ENCODE measurements at regions not wholly inside any gene's neighbourhood (a gene's known extent, or its start where the extent isn't known, plus 50 kb on each side); places are given as distances from the start of the nearest gene placed in this dataset.

- H3K4me3 ChIP-seq (ENCODE audit: low read depth, low read length): no peak overlapping the region
- TF ChIP-seq CTCF (conservative IDR thresholded peaks at IDR 0.05; ENCODE audit: low read depth, low read length): no peak
- DNase-seq (ENCODE audit: low read depth): no peak
Measured at GRCh38 chr4:38497121-38497520, 166.9 kb upstream of the KLF3 start.

GRCh38 chr4:38499101-38499500 lies 164.9 kb upstream of the KLF3 start:
- no peak for DNase-seq (ENCODE audit: low read depth)
- H3K4me3 ChIP-seq (ENCODE audit: low read depth, low read length): no peak overlapping the region
- TF ChIP-seq CTCF (conservative IDR thresholded peaks at IDR 0.05; ENCODE audit: low read depth, low read length): no peak

- no peak for DNase-seq (ENCODE audit: low read depth)
- TF ChIP-seq CTCF (conservative IDR thresholded peaks at IDR 0.05; ENCODE audit: low read depth, low read length): no peak
- no peak overlapping the region for H3K4me3 ChIP-seq (ENCODE audit: low read depth, low read length)
Measured at GRCh38 chr4:38500433-38500832, 163.6 kb upstream of the KLF3 start.

GRCh38 chr4:38501698-38502097 lies 162.3 kb upstream of the KLF3 start:
- TF ChIP-seq CTCF (conservative IDR thresholded peaks at IDR 0.05; ENCODE audit: low read depth, low read length): no peak
- no peak for DNase-seq (ENCODE audit: low read depth)
- H3K4me3 ChIP-seq (ENCODE audit: low read depth, low read length): no peak overlapping the region

- H3K4me3 ChIP-seq (ENCODE audit: low read depth, low read length): no peak overlapping the region
- no peak for TF ChIP-seq CTCF (conservative IDR thresholded peaks at IDR 0.05; ENCODE audit: low read depth, low read length)
- no peak for DNase-seq (ENCODE audit: low read depth)
Measured at GRCh38 chr4:38503689-38504395, 160.2 kb upstream of the KLF3 start.

GRCh38 chr4:38504396-38504715 lies 159.6 kb upstream of the KLF3 start:
- TF ChIP-seq CTCF (conservative IDR thresholded peaks at IDR 0.05; ENCODE audit: low read depth, low read length): no peak

GRCh38 chr4:38509551-38509950 lies 154.4 kb upstream of the KLF3 start:
- DNase-seq (ENCODE audit: low read depth): no peak
- no peak overlapping the region for H3K4me3 ChIP-seq (ENCODE audit: low read depth, low read length)
- no peak for TF ChIP-seq CTCF (conservative IDR thresholded peaks at IDR 0.05; ENCODE audit: low read depth, low read length)

More at GRCh38 chr4:38504396-38504715, 159.6 kb upstream of the KLF3 start:
- DNase-seq (ENCODE audit: low read depth): no peak
- no peak overlapping the region for H3K4me3 ChIP-seq (ENCODE audit: low read depth, low read length)
